HG02938 (cell line): ENCODE measurements at regions not wholly inside any gene's neighbourhood (a gene's known extent, or its start where the extent isn't known, plus 50 kb on each side); places are given as distances from the start of the nearest gene placed in this dataset.

Source experiments
- ATAC-seq: cut with Tn5 transposase; IDR thresholded peaks from one replicate; pipeline ENCODE4 v1.9.1; 2021; ENCODE audit warnings: mild to moderate bottlenecking, moderate library complexity; ENCODE audit not compliant: unreplicated experiment

DNA sequence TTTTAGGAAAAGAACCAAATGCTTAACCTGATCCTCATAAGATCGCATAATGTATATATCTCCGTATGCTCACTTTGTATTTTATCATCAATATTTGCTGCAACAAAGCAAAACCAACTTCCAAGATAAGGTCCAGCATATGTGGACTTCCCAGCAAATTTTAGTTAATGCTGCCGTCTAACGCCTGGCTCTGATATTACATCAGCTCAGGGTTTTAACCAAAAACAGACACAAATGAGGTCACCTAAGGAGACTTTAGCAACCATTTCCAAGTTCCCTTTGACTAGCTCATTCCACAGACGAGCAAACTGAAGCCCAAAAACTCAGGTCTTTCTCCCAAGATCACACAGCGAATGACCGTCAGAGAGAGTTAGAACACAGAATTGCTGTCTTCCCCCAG is 59.4 kb upstream of the UCN3 start:
- no peak for ATAC-seq

DNA sequence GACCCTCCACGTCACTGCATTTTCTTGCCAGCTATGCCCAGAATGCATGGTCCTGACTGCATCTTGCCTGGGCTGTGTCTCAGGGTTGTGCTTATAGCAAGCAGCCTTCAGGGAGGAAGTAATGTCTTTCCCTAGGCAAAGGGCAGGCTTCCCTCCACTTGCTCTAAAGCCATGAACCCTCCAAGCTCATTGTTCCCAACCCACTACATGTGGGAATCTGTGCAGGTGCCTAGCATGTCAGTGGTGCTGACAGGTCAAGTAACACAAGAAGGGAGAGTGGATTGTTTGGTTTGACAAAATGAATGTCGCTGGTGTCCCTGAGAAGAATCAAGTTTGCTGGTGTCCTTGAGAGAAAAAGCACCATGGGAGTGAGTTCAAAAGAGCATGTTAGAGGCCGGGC is 53.9 kb upstream of the UCN3 start:
- no peak for ATAC-seq

DNA sequence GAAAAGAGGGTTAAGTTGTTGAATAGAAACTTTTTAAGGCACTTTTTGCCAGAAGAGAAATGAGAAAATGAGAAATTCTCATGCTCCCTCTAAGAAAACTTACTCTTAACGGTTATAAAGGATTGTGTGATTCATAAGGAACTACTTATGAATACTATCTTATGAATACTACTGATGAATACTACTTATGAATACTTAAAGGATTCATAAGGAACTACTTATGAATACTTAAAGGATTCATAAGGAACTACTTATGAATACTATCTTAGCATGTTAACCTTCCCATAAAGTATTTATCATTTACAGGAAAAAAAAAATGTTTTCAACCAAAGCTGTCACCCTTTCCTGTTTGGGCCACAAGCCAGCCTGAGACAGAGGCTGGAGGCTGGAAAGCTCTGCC is 53.1 kb upstream of the UCN3 start:
- ATAC-seq, result no peak

DNA sequence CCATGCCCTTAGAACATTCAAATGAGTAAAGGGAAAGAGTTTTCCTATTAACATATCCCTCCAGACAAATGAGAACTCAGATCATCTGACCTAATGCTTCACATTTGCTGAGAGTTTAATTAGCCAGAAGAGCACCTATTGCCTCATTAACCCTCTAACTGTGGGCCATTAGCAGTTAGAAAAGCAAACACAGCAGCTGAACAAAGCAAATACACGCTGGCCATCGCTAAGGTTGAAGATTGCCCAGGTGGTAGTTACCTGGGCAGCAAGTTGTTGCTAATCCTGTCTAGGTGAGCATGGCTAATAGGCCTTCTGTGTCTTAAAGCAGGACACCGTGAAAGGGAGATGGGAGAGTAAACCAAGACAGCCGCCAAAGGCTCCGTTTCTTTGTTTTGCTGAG is 49.9 kb upstream of the UCN3 start:
- ATAC-seq, result no peak
